Fibroblast of lung (primary cell): ENCODE measurements at regions not wholly inside any gene's neighbourhood (a gene's known extent, or its start where the extent isn't known, plus 50 kb on each side); places are given as distances from the start of the nearest gene placed in this dataset.

Source experiments
- DNase-seq, 2 donors: peaks; one replicate each; pipeline versions ENCODE4 v3.0.0 to v3.0.0-alpha.2; 2010; ENCODE audit warnings: low read depth in 2 of 2
- H2AFZ ChIP-seq: 2 replicates; pipeline ENCODE4 v1.5.1; 2012; ENCODE audit warnings: low read length, control low read depth, inconsistent platforms
- H3K27ac ChIP-seq: 2 replicates; pipeline ENCODE4 v1.5.1; 2011; ENCODE audit warnings: low read length, control low read depth; ENCODE audit not compliant: insufficient read depth
- H3K27me3 ChIP-seq: 2 replicates; pipeline ENCODE4 v1.5.1; 2011; ENCODE audit warnings: mild to moderate bottlenecking, low read length; ENCODE audit not compliant: control insufficient read depth, insufficient read depth
- H3K36me3 ChIP-seq: 2 replicates; pipeline ENCODE4 v1.5.1; 2011; ENCODE audit warnings: low read length; ENCODE audit not compliant: control insufficient read depth, insufficient read depth
- H3K4me1 ChIP-seq: 2 replicates; pipeline ENCODE4 v1.5.1; 2011; ENCODE audit warnings: low read length; ENCODE audit not compliant: control insufficient read depth, insufficient read depth; ENCODE audit errors: extremely low read depth
- H3K4me2 ChIP-seq: 2 replicates; pipeline ENCODE4 v1.5.1; 2011; ENCODE audit warnings: low read length, control low read depth; ENCODE audit not compliant: insufficient read depth; ENCODE audit errors: extremely low read depth
- H3K4me3 ChIP-seq, 4 experiments: fragments of 200-600 bp in 1 of 4; sonication (generic) in 1 of 4; replicated peaks in 1 of 4; 2 replicates each; pipeline ENCODE4 v1.5.1; 2011 to 2016; ENCODE audit warnings: low read length in 4 of 4, low read depth in 3 of 4, mild to moderate bottlenecking in 3 of 4, control low read depth in 2 of 4, inconsistent platforms in 1 of 4, mixed read lengths in 1 of 4; ENCODE audit not compliant: insufficient read depth in 1 of 4; ENCODE audit errors: control extremely low read depth in 1 of 4
- H3K79me2 ChIP-seq: 2 replicates; pipeline ENCODE4 v1.5.1; 2012; ENCODE audit warnings: mild to moderate bottlenecking, low read length, inconsistent platforms; ENCODE audit not compliant: control insufficient read depth, insufficient read depth
- H3K9ac ChIP-seq: 2 replicates; pipeline ENCODE4 v1.5.1; 2011; ENCODE audit warnings: mild to moderate bottlenecking, low read length, control low read depth; ENCODE audit not compliant: insufficient read depth
- H3K9me3 ChIP-seq: 2 replicates; pipeline ENCODE4 v1.5.1; 2012; ENCODE audit warnings: low read depth, low read length; ENCODE audit not compliant: control insufficient read depth, insufficient read depth
- H4K20me1 ChIP-seq: 2 replicates; pipeline ENCODE4 v1.5.1; 2011; ENCODE audit warnings: low read length; ENCODE audit not compliant: control insufficient read depth, insufficient read depth; ENCODE audit errors: extremely low read depth
- CTCF ChIP-seq, 2 donors: IDR thresholded peaks in 1 of 2; conservative IDR thresholded peaks in 1 of 2; 1 replicate in 1 of 2; 2 replicates in 1 of 2; pipeline ENCODE4 v1.5.1; 2011 to 2012; ENCODE audit warnings: low read length in 2 of 2, control low read depth in 1 of 2, inconsistent platforms in 1 of 2, low read depth in 1 of 2, mild to moderate bottlenecking in 1 of 2
- EZH2 ChIP-seq: IDR thresholded peaks from 2 replicates; pipeline ENCODE4 v1.5.1; 2012; ENCODE audit warnings: low read length, control low read depth, mild to moderate bottlenecking; ENCODE audit errors: missing control alignments

GRCh38 chrX:5337160-5337559 lies 891.5 kb downstream of the NLGN4X start:
- Histone ChIP-seq H2AFZ (no peak overlapping the region), H3K9ac (no peak overlapping the region), H3K9me3 (no peaks in the 10 kb centered on the region), H3K36me3 (no peaks in the 10 kb centered on the region), H3K4me2 (no peak overlapping the region), H3K27ac (no peak overlapping the region), H3K4me1 (no peaks in the 10 kb centered on the region), H3K27me3 (no peaks in the 10 kb centered on the region), H3K4me3 (no peak overlapping the region), H3K79me2 (no peaks in the 10 kb centered on the region), H4K20me1 (no peaks in the 10 kb centered on the region)
- no peak for DNase-seq
- no peak for TF ChIP-seq EZH2

- Histone ChIP-seq H3K4me2 (no peak overlapping the region), H3K27me3 (no peaks in the 10 kb centered on the region), H2AFZ (no peak overlapping the region), H3K4me3 (no peak overlapping the region), H4K20me1 (no peaks in the 10 kb centered on the region), H3K36me3 (no peaks in the 10 kb centered on the region), H3K79me2 (no peaks in the 10 kb centered on the region), H3K9me3 (no peaks in the 10 kb centered on the region), H3K4me1 (no peaks in the 10 kb centered on the region), H3K9ac (no peak overlapping the region), H3K27ac (no peak overlapping the region)
- TF ChIP-seq CTCF (conservative IDR thresholded peaks at IDR 0.05 in 1 of 2, IDR thresholded peaks at IDR 0.05 in 1 of 2; ENCODE audit: low read depth in 1 of 2, low read length in 2 of 2) (no peak), EZH2 (no peak)
- no peak for DNase-seq
Observed at GRCh38 chrX:5324546-5324945, 904.1 kb downstream of the NLGN4X start.

GRCh38 chrX:5314148-5314547 lies 914.5 kb downstream of the NLGN4X start:
- no peak for DNase-seq
- Histone ChIP-seq H3K4me3 (no peak overlapping the region), H3K4me1 (no peaks in the 10 kb centered on the region), H3K27ac (no peak overlapping the region), H4K20me1 (no peaks in the 10 kb centered on the region), H2AFZ (no peak overlapping the region), H3K27me3 (no peaks in the 10 kb centered on the region), H3K9ac (no peak overlapping the region), H3K36me3 (no peaks in the 10 kb centered on the region), H3K9me3 (no peaks in the 10 kb centered on the region), H3K4me2 (no peak overlapping the region), H3K79me2 (no peaks in the 10 kb centered on the region)
- no peak for TF ChIP-seq CTCF (conservative IDR thresholded peaks at IDR 0.05 in 1 of 2, IDR thresholded peaks at IDR 0.05 in 1 of 2; ENCODE audit: low read depth in 1 of 2, low read length in 2 of 2)
- no peak for TF ChIP-seq EZH2
